DMS79 treated with DMSO at 0.1 percent for 48 hours (cell line): ENCODE measurements at regions not wholly inside any gene's neighbourhood (a gene's known extent, or its start where the extent isn't known, plus 50 kb on each side); places are given as distances from the start of the nearest gene placed in this dataset.

Experiments
- DNase-seq: peaks from one replicate; lab custom pipeline; 2025; lab: John Stamatoyannopoulos, UW

DNA sequence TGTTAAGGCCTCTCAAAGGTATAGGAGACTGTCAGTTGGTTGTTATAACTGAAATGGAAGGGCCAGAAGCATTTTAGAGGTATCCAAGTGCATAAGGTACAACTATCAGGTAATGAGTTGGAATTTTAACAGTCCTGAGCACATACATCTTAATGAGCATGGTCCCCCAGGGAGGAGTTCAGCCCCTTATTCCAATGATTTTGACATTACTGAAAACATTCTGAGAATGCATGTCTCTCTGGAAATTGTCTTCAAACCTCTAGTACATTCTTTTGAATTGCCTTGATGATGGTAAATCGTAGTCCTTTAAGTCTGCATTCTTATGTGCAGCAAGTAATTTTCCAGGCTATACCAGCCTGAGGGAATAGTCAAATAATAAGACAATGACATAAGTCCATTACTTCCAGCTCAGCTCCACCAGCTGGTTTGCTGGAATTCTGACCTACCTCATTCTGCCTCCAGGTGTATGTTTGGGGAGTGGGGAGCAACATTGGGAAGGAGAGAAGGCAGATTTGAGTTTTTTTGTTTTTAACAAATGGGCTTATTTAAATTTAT is 239.2 kb downstream of the MSRB3 start:
- no peak for DNase-seq

GRCh38 chr12:65518771-65519170 is 240.3 kb downstream of the MSRB3 start:
- DNase-seq, result no peak

DNA sequence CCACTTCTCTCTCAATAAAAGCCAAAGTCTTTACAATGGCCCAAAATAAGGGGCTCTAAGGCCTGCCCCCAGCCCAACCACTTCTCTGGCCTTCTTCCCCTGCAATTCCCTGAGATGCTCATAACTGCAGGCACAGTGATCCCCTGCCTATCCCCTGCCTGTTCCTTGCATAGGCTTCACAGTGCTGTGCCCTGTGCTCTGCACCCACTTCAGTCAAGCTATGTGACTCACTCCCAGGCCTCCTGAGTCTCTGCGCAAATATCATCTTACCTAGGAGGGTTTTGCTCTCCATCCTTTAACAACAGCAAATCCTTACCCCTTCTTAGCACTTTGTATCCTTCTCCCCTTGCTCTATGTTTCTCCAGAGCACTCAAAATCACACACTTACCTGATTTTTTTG is 242.2 kb downstream of the MSRB3 start:
- no peak for DNase-seq

GRCh38 chr12:65522956-65523860 is 244.7 kb downstream of the MSRB3 start:
- no peak for DNase-seq

GRCh38 chr12:65524666-65525065 is 246.2 kb downstream of the MSRB3 start:
- no peak for DNase-seq

DNA sequence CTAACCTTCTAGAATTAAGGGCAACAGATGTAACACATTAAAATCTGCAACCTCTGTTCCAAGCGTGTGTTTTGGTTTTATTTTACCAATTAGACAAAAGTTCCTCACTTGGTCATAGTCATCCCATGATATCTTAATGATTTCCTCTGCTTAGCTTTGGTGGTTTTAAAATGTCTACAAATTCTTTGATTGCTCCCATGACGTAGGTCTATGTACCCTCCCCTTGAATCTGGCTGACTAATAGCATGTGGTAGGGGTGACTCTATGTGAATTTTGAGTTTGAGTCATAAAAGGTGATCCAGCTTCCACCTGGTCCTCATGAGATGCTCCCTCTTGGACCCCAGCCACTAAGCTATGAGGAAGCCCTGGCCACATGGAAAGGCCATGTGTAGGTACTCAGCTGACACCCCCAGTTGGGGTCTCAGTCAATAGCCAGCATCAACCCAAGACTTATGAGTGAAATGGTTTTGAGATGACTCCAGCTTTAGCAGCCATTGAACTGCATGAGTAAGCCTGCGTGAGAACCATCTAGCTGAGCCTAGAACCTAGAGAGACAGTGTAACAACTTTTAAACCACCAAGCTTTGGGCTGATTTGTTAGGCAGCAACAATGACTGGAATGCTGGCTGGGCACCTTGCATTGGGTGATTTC is 247.1 kb downstream of the MSRB3 start:
- DNase-seq, result no peak

GRCh38 chr12:65526311-65526710 is 247.8 kb downstream of the MSRB3 start:
- no peak for DNase-seq

DNA sequence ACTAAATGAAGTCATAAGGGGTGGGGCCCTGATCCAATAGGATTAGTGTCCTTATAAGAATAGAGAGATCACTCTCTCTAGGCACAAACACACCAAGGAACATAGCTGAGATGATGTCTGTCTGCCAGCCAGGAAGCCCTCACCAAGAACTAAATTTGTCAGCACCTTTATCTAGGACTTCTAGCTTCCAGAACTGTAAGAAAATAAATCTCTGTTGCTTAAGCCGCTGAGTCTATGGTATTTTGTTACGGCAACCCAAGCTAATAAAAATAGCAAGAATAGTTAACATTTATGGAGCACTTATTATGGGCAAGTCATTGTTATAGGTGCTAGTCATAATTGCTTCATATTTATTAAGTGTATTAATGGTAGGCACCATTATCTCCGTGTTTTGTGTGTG is 249.6 kb downstream of the MSRB3 start:
- DNase-seq, result no peak

DNA sequence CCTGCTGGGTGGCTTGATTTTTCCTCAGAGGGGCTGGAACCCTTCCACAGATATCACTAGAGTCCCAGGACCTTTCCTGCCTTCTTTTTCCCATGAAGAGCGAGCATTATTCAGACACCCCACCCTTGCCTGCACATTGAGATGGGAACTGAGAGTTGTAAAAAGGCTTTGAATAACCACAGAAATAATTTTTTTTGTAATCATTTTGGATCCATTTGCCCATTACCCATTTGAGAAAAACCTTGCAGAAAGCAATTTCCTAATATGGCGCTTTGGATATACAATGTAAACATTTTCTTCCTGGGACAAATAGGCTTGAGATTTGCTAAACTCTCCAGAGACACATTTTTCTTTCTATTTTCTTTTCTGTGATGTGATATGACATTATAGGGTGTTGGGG is 250.6 kb downstream of the MSRB3 start:
- DNase-seq, result no peak

DNA sequence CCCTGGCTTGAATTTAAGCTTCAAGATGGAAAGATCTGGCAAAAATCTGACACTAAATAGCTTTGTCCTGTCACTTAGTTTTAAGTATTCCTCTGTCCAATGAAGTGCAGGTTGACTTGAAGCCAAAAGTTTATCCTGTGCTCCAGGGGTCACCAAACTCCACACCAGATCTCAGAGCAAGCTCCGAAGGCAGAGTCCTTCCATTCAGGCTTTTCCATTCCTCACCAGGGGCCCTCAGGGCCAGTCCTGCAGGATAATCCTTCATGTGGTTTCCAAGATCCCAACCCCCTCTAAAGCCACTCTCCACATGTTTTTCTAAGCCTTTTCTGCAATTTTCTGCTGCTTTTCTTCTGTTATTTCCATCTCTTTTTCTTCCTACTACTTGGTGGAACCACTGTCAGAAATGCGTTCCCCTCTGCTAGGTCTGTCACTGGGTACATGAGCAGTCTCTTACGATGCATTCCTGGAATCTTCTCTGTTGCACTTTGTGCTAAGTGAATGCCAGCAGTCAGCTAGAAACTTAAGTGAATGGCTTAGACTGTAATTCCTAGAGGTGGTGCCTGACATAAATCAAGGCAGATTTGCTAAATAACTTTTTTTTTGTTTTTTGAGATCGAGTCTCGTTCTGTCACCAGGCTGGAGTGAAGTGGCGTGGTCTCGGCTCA is 251.4 kb downstream of the MSRB3 start:
- no peak for DNase-seq

DNA sequence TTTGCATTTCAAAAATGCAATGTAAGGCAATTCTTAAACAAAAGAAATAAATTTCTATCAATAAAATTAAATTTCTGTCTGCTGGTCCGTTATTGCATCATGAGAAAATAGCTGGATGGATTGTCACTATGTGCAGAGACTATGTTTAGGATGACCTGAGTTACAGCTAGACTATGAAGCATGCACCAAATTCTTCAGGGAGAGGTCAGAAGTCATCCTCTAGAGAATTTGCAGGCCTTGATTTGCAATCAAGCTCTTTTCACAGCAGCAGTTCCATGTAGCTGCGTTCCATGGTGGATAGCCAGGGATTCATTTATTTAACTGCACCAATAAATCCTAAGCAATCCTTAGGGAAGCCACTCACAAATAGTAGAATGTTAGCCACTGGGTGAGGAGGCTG is 253.7 kb downstream of the MSRB3 start:
- DNase-seq, result no peak

DNA sequence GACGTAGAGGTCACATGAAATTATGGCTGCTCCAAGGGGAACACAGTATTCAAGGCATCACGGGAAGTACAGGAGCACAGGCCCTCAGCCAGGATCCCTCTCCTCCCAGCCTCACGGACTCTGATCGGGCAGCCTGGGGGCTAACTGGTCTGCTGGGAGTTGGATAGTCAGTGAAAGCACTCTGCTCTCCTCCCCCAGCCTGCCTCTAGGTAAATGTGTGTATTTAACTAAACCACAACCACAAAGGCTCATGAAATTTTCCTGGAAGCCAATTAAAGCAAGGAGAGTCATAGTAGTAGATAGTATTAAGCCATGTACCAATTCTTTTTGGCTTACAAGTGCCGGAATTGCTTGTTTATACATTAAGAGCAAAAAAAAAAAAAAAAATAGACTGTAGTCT is 254.3 kb downstream of the MSRB3 start:
- DNase-seq, result no peak

- DNase-seq, result no peak
These were observed 254.8 kb downstream of the MSRB3 start for GRCh38 chr12:65533177-65533883.

DNA sequence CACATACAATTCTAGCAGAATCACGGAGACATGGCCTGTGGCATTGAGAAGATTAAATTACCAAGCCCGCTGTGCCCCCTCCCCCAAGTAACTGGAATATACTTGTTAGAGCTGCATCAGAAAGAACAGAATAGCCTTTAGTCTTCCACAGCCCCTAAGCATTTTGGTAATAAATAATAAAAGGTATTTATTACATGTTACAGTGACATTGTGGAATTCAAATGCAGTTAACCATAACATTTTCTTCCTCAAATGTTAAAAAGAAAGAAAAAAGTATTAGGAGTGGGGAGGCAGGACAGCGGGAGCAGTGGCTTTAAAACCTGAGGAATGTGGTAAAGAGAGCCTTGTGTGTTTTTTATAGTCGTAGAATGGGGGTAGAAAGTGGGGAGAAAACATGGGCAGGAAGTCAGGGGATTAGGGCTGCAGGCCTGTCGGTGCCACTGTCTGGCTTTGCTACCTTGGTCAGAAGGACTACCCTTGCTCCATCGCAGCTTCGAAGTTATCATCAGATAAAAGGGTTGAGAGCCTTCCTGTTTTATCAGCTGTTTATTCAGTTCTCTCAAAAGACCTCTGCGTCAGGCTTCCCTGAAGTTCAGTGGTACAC is 255.9 kb downstream of the MSRB3 start:
- DNase-seq, result no peak

- DNase-seq, result no peak
These were observed 257.5 kb downstream of the MSRB3 start for GRCh38 chr12:65535946-65536345.

GRCh38 chr12:65536351-65536750 is 257.9 kb downstream of the MSRB3 start:
- DNase-seq, result no peak

DNA sequence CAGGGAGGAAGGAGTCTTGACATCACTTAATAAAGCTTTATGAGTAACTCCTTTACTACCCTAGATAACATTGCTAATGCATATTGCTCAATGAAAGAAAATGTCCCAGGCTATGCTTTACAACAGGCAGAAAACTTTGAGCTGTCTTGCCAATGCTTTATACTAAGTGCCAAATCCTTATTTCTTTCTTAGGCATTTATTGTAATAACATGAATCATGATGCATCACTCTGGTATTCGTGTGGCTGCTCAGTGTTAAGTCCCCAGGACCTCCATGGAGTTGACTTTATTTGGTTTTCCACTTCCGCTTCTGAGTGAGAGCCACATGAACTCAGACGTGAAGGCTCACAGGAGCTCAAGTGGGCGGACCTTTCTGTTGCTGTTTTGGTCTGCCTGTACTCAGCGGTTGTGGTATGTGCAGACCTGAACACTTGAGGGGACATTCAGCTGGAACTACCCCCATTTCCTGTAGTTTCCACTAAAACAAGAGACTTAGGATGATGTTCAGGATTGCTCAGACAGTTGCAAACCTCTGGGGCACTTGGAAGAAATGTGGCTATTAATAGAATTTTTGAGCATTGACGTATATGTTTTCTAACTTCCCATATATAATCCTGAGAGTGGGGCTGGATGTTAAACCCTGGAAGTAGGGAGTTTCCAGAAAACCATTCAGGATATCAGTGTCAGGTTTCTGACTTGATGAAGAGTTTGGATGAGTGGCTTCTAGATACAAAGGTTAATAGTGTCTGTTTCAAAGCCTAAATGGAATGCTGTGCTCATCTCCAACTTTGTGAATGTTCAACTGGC is 258.6 kb downstream of the MSRB3 start:
- no peak for DNase-seq

GRCh38 chr12:65537978-65538377 is 259.5 kb downstream of the MSRB3 start:
- no peak for DNase-seq

GRCh38 chr12:65539023-65539422 is 260.5 kb downstream of the MSRB3 start:
- no peak for DNase-seq

DNA sequence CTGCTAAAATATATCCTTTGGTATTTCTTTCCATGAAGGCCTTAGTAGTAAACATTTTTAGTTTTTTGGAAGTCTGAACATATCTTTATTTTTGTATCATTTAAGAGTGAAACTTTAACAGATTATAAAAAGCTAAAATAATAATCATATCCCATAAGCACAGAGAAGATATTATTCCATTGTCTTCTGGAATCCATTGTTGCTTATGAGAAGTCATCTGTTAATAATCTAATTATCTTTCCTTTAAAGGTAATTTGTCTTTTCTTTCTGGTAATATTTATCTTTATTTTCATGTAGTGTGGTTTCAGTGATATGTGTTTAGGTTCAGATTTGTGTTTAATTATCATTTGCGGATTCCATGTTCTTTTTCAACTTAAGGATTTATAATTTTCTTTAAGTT is 261.7 kb downstream of the MSRB3 start:
- DNase-seq, result no peak

- no peak for DNase-seq
These were observed 268.0 kb downstream of the MSRB3 start for GRCh38 chr12:65546528-65546927.
